DOHH2 (cell line): ENCODE measurements at regions not wholly inside any gene's neighbourhood (a gene's known extent, or its start where the extent isn't known, plus 50 kb on each side); places are given as distances from the start of the nearest gene placed in this dataset.

Source experiments
- EZH2phosphoT487 ChIP-seq: fragments of 200-600 bp; sonication (generic); IDR thresholded peaks from 2 replicates; pipeline ENCODE4 v1.6.1; 2017; ENCODE audit warnings: borderline replicate concordance, mild to moderate bottlenecking, antibody characterized with exemption, low read length, moderate library complexity, mixed read lengths
- TF ChIP-seq, protein P1 (sequence below): fragments of 200-600 bp; sonication (generic); IDR thresholded peaks from one replicate; pipeline ENCODE4 v1.5.1; 2014; ENCODE audit warnings: antibody characterized with exemption, mild to moderate bottlenecking, low read depth, low read length; ENCODE audit not compliant: poor library complexity, severe bottlenecking

- TF ChIP-seq, protein P1, sequence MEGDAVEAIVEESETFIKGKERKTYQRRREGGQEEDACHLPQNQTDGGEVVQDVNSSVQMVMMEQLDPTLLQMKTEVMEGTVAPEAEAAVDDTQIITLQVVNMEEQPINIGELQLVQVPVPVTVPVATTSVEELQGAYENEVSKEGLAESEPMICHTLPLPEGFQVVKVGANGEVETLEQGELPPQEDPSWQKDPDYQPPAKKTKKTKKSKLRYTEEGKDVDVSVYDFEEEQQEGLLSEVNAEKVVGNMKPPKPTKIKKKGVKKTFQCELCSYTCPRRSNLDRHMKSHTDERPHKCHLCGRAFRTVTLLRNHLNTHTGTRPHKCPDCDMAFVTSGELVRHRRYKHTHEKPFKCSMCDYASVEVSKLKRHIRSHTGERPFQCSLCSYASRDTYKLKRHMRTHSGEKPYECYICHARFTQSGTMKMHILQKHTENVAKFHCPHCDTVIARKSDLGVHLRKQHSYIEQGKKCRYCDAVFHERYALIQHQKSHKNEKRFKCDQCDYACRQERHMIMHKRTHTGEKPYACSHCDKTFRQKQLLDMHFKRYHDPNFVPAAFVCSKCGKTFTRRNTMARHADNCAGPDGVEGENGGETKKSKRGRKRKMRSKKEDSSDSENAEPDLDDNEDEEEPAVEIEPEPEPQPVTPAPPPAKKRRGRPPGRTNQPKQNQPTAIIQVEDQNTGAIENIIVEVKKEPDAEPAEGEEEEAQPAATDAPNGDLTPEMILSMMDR, result no peak
- TF ChIP-seq EZH2phosphoT487, result no peak
These were observed 103.9 kb upstream of the AFDN start for GRCh38 chr6:167722634-167723309.
